Caco-2 (cell line): ENCODE measurements at regions not wholly inside any gene's neighbourhood (a gene's known extent, or its start where the extent isn't known, plus 50 kb on each side); places are given as distances from the start of the nearest gene placed in this dataset.

Experiments used
- BruUV-seq: library from RNA; stranded (reverse); fragments of 400-500 nt; replicated peaks from 2 replicates; lab custom pipeline; 2021; lab: Mats Ljungman, UMichigan
- CTCF ChIA-PET: fragments of 300-600 bp; sonication (Branson Sonifier 250); formaldehyde crosslinking; loops from one replicate; lab custom pipeline; 2022; ENCODE audit warnings: antibody characterized with exemption; lab: Charles Lee
- POLR2A ChIA-PET: fragments of 300-600 bp; sonication (Branson Sonifier 250); formaldehyde crosslinking; loops from one replicate; lab custom pipeline; 2022; ENCODE audit warnings: antibody characterized with exemption; lab: Charles Lee
- DNase-seq, 2 experiments: peaks; one replicate each; pipeline versions ENCODE4 v3.0.0 to v3.0.0-alpha.2; 2020 to 2022
- H3K27me3 ChIP-seq: replicated peaks from 2 replicates; pipeline ENCODE4 v1.6.0; 2011; ENCODE audit warnings: low read length; ENCODE audit not compliant: control insufficient read depth, insufficient read depth
- H3K36me3 ChIP-seq: 2 replicates; pipeline ENCODE4 v1.5.1; 2011; ENCODE audit warnings: low read length; ENCODE audit not compliant: control insufficient read depth, insufficient read depth
- H3K4me1 ChIP-seq: fragments of 250-450 bp; sonication (Bioruptor Pico); 2 replicates; pipeline ENCODE4 v1.5.1; 2020; ENCODE audit warnings: mild to moderate bottlenecking
- H3K4me3 ChIP-seq: 2 replicates; pipeline ENCODE4 v1.5.1; 2011; ENCODE audit warnings: low read depth, mild to moderate bottlenecking, control low read depth, low read length
- H3K9me3 ChIP-seq: fragments of 250-450 bp; sonication (Bioruptor Pico); 2 replicates; pipeline ENCODE4 v1.5.1; 2020; ENCODE audit warnings: mild to moderate bottlenecking, moderate library complexity
- H3K27ac Mint-ChIP-seq: one replicate; pipeline ENCODE4 v1.8.0; 2022; ENCODE audit warnings: mixed read lengths; ENCODE audit not compliant: unreplicated experiment
- H3K27me3 Mint-ChIP-seq: one replicate; pipeline ENCODE4 v1.8.0; 2022; ENCODE audit warnings: mixed read lengths; ENCODE audit not compliant: insufficient read depth, unreplicated experiment
- H3K36me3 Mint-ChIP-seq: one replicate; pipeline ENCODE4 v1.8.0; 2022; ENCODE audit warnings: mild to moderate bottlenecking, mixed read lengths; ENCODE audit not compliant: insufficient read depth, unreplicated experiment
- H3K4me1 Mint-ChIP-seq: one replicate; pipeline ENCODE4 v1.8.0; 2022; ENCODE audit warnings: low read depth, mixed read lengths; ENCODE audit not compliant: unreplicated experiment
- H3K4me3 Mint-ChIP-seq: one replicate; pipeline ENCODE4 v1.8.0; 2022; ENCODE audit warnings: mild to moderate bottlenecking, moderate library complexity, mixed read lengths; ENCODE audit not compliant: unreplicated experiment
- H3K9me3 Mint-ChIP-seq: one replicate; pipeline ENCODE4 v1.8.0; 2022; ENCODE audit warnings: mixed read lengths; ENCODE audit not compliant: unreplicated experiment
- intact Hi-C: fragments of 100-400 bp; cut with micrococcal nuclease; formaldehyde crosslinking; loops from one replicate; pipeline ENCODE4 v1.10.0; 2022; ENCODE audit not compliant: unreplicated experiment
- TF ChIP-seq, protein P1 (sequence below), 2 experiments: fragments of 200-600 bp in 1 of 2; IDR thresholded peaks; 1 replicate in 1 of 2; 2 replicates in 1 of 2; pipeline versions ENCODE4 v1.5.1 to v1.8.0; 2011 to 2022; ENCODE audit warnings: antibody characterized with exemption in 1 of 2, control low read depth in 1 of 2, inconsistent platforms in 1 of 2, low read depth in 1 of 2, low read length in 1 of 2, mild to moderate bottlenecking in 1 of 2, moderate library complexity in 1 of 2; ENCODE audit not compliant: insufficient read depth in 1 of 2, severe bottlenecking in 1 of 2, unreplicated experiment in 1 of 2

DNA sequence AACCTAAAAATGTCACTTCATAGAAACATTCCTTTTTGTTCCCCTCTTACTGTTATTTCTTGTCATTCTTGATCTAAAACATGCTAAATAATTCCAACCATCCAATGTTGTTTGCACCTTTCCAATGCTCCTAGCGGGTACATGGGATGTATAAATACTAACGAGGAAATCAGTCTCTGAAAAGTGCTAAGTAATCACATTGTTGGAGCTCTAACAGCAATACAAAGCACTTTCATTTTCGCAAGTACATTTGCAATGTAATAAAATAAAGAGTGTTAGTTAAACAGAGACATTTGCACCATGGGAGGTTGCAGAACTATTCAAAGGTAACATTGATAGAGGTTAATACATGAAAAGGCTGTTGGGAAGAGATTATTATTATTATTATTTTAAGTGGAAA lies 286.2 kb upstream of the ACVR2A start:
- H3K4me1 Mint-ChIP-seq: no peaks in the 10 kb centered on the region
- ChIA-PET CTCF (no interaction called here), POLR2A (no interaction called here)
- Histone ChIP-seq H3K4me3 (no peak overlapping the region), H3K4me1 (no peaks in the 10 kb centered on the region), H3K9me3 (no peaks in the 10 kb centered on the region), H3K27me3 (no peaks in the 10 kb centered on the region), H3K36me3 (no peaks in the 10 kb centered on the region)
- no peak overlapping the region for H3K4me3 Mint-ChIP-seq
- no peaks in the 10 kb centered on the region for H3K9me3 Mint-ChIP-seq
- intact Hi-C loops: no loop called here
- no peaks in the 10 kb centered on the region for H3K36me3 Mint-ChIP-seq
- no peaks in the 10 kb centered on the region for H3K27me3 Mint-ChIP-seq
- no TSS peak for BruUV-seq
- DNase-seq: no peak
- no peak overlapping the region for H3K27ac Mint-ChIP-seq
- TF ChIP-seq, protein P1, sequence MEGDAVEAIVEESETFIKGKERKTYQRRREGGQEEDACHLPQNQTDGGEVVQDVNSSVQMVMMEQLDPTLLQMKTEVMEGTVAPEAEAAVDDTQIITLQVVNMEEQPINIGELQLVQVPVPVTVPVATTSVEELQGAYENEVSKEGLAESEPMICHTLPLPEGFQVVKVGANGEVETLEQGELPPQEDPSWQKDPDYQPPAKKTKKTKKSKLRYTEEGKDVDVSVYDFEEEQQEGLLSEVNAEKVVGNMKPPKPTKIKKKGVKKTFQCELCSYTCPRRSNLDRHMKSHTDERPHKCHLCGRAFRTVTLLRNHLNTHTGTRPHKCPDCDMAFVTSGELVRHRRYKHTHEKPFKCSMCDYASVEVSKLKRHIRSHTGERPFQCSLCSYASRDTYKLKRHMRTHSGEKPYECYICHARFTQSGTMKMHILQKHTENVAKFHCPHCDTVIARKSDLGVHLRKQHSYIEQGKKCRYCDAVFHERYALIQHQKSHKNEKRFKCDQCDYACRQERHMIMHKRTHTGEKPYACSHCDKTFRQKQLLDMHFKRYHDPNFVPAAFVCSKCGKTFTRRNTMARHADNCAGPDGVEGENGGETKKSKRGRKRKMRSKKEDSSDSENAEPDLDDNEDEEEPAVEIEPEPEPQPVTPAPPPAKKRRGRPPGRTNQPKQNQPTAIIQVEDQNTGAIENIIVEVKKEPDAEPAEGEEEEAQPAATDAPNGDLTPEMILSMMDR (IDR thresholded peaks at IDR 0.05; ENCODE audit: insufficient read depth in 1 of 2, low read depth in 1 of 2, low read length in 1 of 2, severe bottlenecking in 1 of 2, unreplicated experiment in 1 of 2): no peak

DNA sequence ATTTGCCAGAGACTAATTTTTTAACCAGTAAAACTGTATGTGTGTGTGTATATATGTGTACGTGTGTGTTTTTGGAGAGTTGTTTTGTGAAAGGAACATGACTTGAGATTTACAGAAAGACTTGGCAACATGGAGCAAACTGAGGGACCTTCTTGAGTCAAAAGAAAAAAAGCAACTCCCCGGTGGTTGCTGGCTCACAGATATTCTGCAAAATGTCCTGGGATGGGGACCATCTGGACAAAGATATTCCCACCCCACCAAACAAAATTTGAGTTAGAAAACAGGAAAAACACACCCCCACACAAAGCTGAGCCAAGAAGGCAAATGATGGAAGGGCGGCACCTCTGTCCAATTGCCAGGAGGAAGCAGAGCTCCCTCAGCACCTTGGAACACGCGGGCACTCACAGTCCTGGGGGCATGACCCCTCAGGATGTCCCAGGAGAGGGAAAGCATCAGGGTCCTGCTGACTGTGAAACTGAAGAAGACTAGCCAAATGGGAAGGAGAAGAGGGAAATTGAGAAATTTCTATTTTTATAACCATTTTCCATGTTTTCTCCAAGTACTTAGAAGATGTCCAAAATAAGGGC lies 290.2 kb upstream of the ACVR2A start:
- ChIA-PET CTCF (no interaction called here), POLR2A (no interaction called here)
- Histone ChIP-seq H3K27me3 (no peaks in the 10 kb centered on the region), H3K9me3 (no peaks in the 10 kb centered on the region), H3K36me3 (no peaks in the 10 kb centered on the region), H3K4me1 (0 out of 2 replicates have a peak, but pooled peaks cover 6% of the 10 kb centered on the region), H3K4me3 (no peak overlapping the region)
- no peak overlapping the region for H3K4me3 Mint-ChIP-seq
- H3K36me3 Mint-ChIP-seq: no peaks in the 10 kb centered on the region
- DNase-seq: no peak
- TF ChIP-seq, protein P1 (IDR thresholded peaks at IDR 0.05; ENCODE audit: insufficient read depth in 1 of 2, low read depth in 1 of 2, low read length in 1 of 2, severe bottlenecking in 1 of 2, unreplicated experiment in 1 of 2): no peak
- intact Hi-C loops: no loop called here
- H3K27me3 Mint-ChIP-seq: no peaks in the 10 kb centered on the region
- H3K9me3 Mint-ChIP-seq: peaks cover 10% of the 10 kb centered on the region
- no TSS peak for BruUV-seq
- H3K4me1 Mint-ChIP-seq: peaks cover 9% of the 10 kb centered on the region
- no peak overlapping the region for H3K27ac Mint-ChIP-seq

- intact Hi-C loops: no loop called here
- ChIA-PET CTCF (no interaction called here), POLR2A (no interaction called here)
- no TSS peak for BruUV-seq
- Histone ChIP-seq H3K27me3 (no peaks in the 10 kb centered on the region), H3K9me3 (no peaks in the 10 kb centered on the region), H3K36me3 (no peaks in the 10 kb centered on the region), H3K4me1 (0 out of 2 replicates have a peak, but pooled peaks cover 6% of the 10 kb centered on the region), H3K4me3 (no peak overlapping the region)
- TF ChIP-seq, protein P1 (IDR thresholded peaks at IDR 0.05; ENCODE audit: insufficient read depth in 1 of 2, low read depth in 1 of 2, low read length in 1 of 2, severe bottlenecking in 1 of 2, unreplicated experiment in 1 of 2): no peak
- no peaks in the 10 kb centered on the region for H3K36me3 Mint-ChIP-seq
- no peak overlapping the region for H3K4me3 Mint-ChIP-seq
- peaks cover 9% of the 10 kb centered on the region for H3K4me1 Mint-ChIP-seq
- no peak for DNase-seq
- no peaks in the 10 kb centered on the region for H3K27me3 Mint-ChIP-seq
- H3K9me3 Mint-ChIP-seq: peaks cover 10% of the 10 kb centered on the region
- no peak overlapping the region for H3K27ac Mint-ChIP-seq
Measured at GRCh38 chr2:147553775-147554271, 291.0 kb upstream of the ACVR2A start.
